Tibial nerve (tissue), 4 donors: ENCODE measurements at regions not wholly inside any gene's neighbourhood (a gene's known extent, or its start where the extent isn't known, plus 50 kb on each side); places are given as distances from the start of the nearest gene placed in this dataset.

Experiments used
- DNase-seq, 2 donors: peaks; one replicate each; pipeline ENCODE4 v3.0.0-alpha.2; 2019; ENCODE audit warnings: low spot score in 2 of 2
- H3K27ac ChIP-seq, 4 donors: fragments of 200-600 bp; sonication (generic) in 3 of 4; one replicate each; pipeline ENCODE4 v1.5.1; 2017 to 2019; ENCODE audit warnings: mild to moderate bottlenecking in 1 of 4
- H3K27me3 ChIP-seq, 2 donors: fragments of 200-600 bp; sonication (generic) in 1 of 2; one replicate each; pipeline versions ENCODE4 v1.5.1 to v1.6.0; 2017 to 2019
- H3K36me3 ChIP-seq, 3 donors: fragments of 200-600 bp; sonication (generic); one replicate each; pipeline ENCODE4 v1.5.1; 2018 to 2019
- H3K4me1 ChIP-seq, 4 donors: fragments of 200-600 bp; sonication (generic) in 3 of 4; one replicate each; pipeline ENCODE4 v1.5.1; 2017 to 2019
- H3K4me3 ChIP-seq, 4 donors: fragments of 200-600 bp; sonication (generic) in 3 of 4; one replicate each; pipeline ENCODE4 v1.5.1; 2017 to 2019; ENCODE audit warnings: mild to moderate bottlenecking in 1 of 4, moderate library complexity in 1 of 4
- H3K9me3 ChIP-seq, 4 donors: fragments of 200-600 bp; sonication (generic) in 3 of 4; one replicate each; pipeline ENCODE4 v1.5.1; 2017 to 2019
- EP300 ChIP-seq, 2 donors: sonication (generic); formaldehyde crosslinking; IDR thresholded peaks; one replicate each; pipeline ENCODE4 v1.6.1; 2017; ENCODE audit warnings: antibody characterized with exemption in 2 of 2, mild to moderate bottlenecking in 1 of 2
- POLR2A ChIP-seq, 2 donors: fragments of 450-650 bp; IDR thresholded peaks; one replicate each; pipeline ENCODE4 v1.6.1; 2017; ENCODE audit warnings: antibody characterized with exemption in 2 of 2, mild to moderate bottlenecking in 2 of 2, moderate library complexity in 2 of 2
- WGBS, 2 donors: methylation state at CpG; one replicate each; pipeline ENCODE4 v1.1.5; 2018; 5-methylcytosine and 5-hydroxymethylcytosine counted together
- TF ChIP-seq, protein P1 (sequence below), 5 experiments: fragments of 200-600 bp in 3 of 5; fragments of 450-650 bp in 2 of 5; sonication (generic) in 3 of 5; IDR thresholded peaks; one replicate each; pipeline ENCODE4 v1.5.1; 2016 to 2019; ENCODE audit warnings: antibody characterized with exemption in 5 of 5, mild to moderate bottlenecking in 3 of 5, moderate library complexity in 2 of 5

- 36 to 61% methylated on average over 3 of the region's 3 CpGs for WGBS, 2 donors
- H3K4me1 ChIP-seq: no peaks in the 10 kb centered on the region
- DNase-seq: no peak
Measured at GRCh38 chr2:180071797-180072196, 64.7 kb upstream of the CWC22 start.

DNA sequence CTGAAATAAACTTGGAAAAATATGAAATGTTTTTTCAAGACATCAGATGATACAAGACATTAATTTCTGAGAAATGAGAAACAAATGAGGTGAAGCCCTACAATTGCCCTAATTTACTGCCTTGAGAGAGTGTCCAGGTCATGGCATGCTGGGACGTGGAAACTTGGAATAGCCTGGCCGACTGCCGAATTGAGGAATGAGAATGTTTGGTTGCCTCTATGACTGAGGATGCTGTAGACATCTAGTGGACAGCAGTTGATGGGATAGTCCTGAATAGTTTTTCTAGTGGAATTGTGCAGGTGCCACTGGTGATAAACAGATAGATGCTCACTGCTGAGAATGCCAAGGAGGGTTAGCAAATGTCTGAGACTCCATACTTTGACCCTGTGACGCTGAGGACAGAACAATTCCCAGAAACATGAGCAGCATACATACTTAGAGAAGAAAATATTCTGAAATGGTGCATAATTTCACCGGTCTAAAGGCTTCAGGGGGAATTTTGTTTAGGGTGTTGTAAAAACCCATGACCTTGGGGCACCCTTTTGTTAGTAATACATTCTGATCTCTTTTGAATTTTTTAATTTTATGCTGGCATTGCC is 56.5 kb upstream of the CWC22 start:
- H3K9me3 ChIP-seq: no peaks in the 10 kb centered on the region
- no peak overlapping the region for H3K4me3 ChIP-seq
- no peaks in the 10 kb centered on the region for H3K4me1 ChIP-seq
- H3K36me3 ChIP-seq: no peaks in the 10 kb centered on the region
- H3K27me3 ChIP-seq: no peaks in the 10 kb centered on the region
- H3K27ac ChIP-seq: no peak overlapping the region
- no peak for TF ChIP-seq EP300 (IDR thresholded peaks at IDR 0.05)
- TF ChIP-seq POLR2A (IDR thresholded peaks at IDR 0.05): no peak
- TF ChIP-seq, protein P1, sequence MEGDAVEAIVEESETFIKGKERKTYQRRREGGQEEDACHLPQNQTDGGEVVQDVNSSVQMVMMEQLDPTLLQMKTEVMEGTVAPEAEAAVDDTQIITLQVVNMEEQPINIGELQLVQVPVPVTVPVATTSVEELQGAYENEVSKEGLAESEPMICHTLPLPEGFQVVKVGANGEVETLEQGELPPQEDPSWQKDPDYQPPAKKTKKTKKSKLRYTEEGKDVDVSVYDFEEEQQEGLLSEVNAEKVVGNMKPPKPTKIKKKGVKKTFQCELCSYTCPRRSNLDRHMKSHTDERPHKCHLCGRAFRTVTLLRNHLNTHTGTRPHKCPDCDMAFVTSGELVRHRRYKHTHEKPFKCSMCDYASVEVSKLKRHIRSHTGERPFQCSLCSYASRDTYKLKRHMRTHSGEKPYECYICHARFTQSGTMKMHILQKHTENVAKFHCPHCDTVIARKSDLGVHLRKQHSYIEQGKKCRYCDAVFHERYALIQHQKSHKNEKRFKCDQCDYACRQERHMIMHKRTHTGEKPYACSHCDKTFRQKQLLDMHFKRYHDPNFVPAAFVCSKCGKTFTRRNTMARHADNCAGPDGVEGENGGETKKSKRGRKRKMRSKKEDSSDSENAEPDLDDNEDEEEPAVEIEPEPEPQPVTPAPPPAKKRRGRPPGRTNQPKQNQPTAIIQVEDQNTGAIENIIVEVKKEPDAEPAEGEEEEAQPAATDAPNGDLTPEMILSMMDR (IDR thresholded peaks at IDR 0.05): no peak
- WGBS, 2 donors: 72 to 73% methylated on average over 5 of the region's 5 CpGs
- no peak for DNase-seq

More at GRCh38 chr2:180071797-180072196, 64.7 kb upstream of the CWC22 start:
- no peak for TF ChIP-seq EP300 (IDR thresholded peaks at IDR 0.05)
- TF ChIP-seq, protein P1 (IDR thresholded peaks at IDR 0.05): no peak
- H3K36me3 ChIP-seq: no peaks in the 10 kb centered on the region
- H3K9me3 ChIP-seq: peaks cover 0 to 8% (median 0%) of the 10 kb centered on the region in 4 donors
- no peak overlapping the region for H3K27ac ChIP-seq
- H3K27me3 ChIP-seq: no peaks in the 10 kb centered on the region
- H3K4me3 ChIP-seq: no peak overlapping the region

GRCh38 chr2:180062178-180062577 is 55.1 kb upstream of the CWC22 start:
- DNase-seq: no peak
- no peak overlapping the region for H3K27ac ChIP-seq
- no peaks in the 10 kb centered on the region for H3K36me3 ChIP-seq
- no peaks in the 10 kb centered on the region for H3K9me3 ChIP-seq
- H3K27me3 ChIP-seq: no peaks in the 10 kb centered on the region
- H3K4me3 ChIP-seq: no peak overlapping the region
- WGBS, 2 donors: 91 to 92% methylated on average over 4 of the region's 4 CpGs
- TF ChIP-seq, protein P1 (IDR thresholded peaks at IDR 0.05): no peak
- TF ChIP-seq EP300 (IDR thresholded peaks at IDR 0.05) (no peak), POLR2A (IDR thresholded peaks at IDR 0.05) (no peak)
- H3K4me1 ChIP-seq: no peaks in the 10 kb centered on the region

- Histone ChIP-seq H3K4me1 (no peaks in the 10 kb centered on the region), H3K36me3 (no peaks in the 10 kb centered on the region), H3K9me3 (no peaks in the 10 kb centered on the region), H3K27me3 (no peaks in the 10 kb centered on the region), H3K4me3 (no peak overlapping the region), H3K27ac (no peak overlapping the region)
- TF ChIP-seq EP300 (IDR thresholded peaks at IDR 0.05) (no peak), POLR2A (IDR thresholded peaks at IDR 0.05) (no peak)
- TF ChIP-seq, protein P1 (IDR thresholded peaks at IDR 0.05): no peak
- 72 to 78% methylated on average over 3 of the region's 3 CpGs for WGBS, 2 donors
- no peak for DNase-seq
Measured at GRCh38 chr2:180061546-180061945, 54.4 kb upstream of the CWC22 start.

DNA sequence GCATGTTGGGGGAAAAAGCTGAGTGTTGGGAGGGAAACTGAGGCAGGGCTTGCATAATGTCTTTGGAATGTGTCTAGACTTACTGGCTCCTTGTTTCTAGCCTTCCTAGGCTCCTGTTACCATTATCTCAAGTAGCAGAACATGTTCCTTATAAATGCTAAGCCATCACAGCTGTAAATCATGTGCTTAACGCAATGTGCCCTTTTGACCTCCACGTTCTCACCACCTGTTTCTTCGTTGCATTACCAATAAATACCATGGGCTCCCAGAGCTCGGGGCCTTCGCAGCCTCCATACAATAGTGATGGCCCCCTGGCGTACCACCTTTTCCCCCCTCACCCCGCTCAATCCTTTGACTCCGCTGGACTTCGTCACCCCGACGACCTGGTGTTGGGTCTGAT is 54.0 kb upstream of the CWC22 start:
- no peak overlapping the region for H3K27ac ChIP-seq
- no peak for DNase-seq
- no peaks in the 10 kb centered on the region for H3K4me1 ChIP-seq
- WGBS, 2 donors: 52 to 66% methylated on average over 11 of the region's 11 CpGs
- H3K4me3 ChIP-seq: no peak overlapping the region
- no peak for TF ChIP-seq EP300 (IDR thresholded peaks at IDR 0.05)
- TF ChIP-seq POLR2A (IDR thresholded peaks at IDR 0.05): no peak
- TF ChIP-seq, protein P1 (IDR thresholded peaks at IDR 0.05): no peak
- no peaks in the 10 kb centered on the region for H3K27me3 ChIP-seq
- H3K36me3 ChIP-seq: no peaks in the 10 kb centered on the region
- H3K9me3 ChIP-seq: no peaks in the 10 kb centered on the region
